ENCODE measurements at regions not wholly inside any gene's neighbourhood (a gene's known extent, or its start where the extent isn't known, plus 50 kb on each side); places are given as distances from the start of the nearest gene placed in this dataset.
A peak's percentile ranks its signal among the peaks of the same experiment; 100 is the strongest.

- TF ChIP-seq CTCF (IDR thresholded peaks at IDR 0.05), result no peak
- Histone ChIP-seq H3K36me3 (ENCODE audit: insufficient read depth in 1 of 2, low read depth in 1 of 2) (no peaks in the 10 kb centered on the region), H3K27ac (no peak overlapping the region), H3K27me3 (ENCODE audit: insufficient read depth in 3 of 3, low read length in 2 of 3) (peaks cover 0 to 9% (median 0%) of the 10 kb centered on the region in 3 donors), H3K9me3 (no peaks in the 10 kb centered on the region), H3K4me1 (no peaks in the 10 kb centered on the region), H3K4me3 (no peak overlapping the region)
- ATAC-seq, result no peak
- DNase-seq, result no peak
- WGBS, 3 donors, result 73 to 75% (median 74%) methylated on average over 9 of the region's 9 CpGs
- intact Hi-C loops (cut with DNase I), result no loop called here
Observed at GRCh38 chr16:22665048-22665797, 148.7 kb upstream of the HS3ST2 start.

DNA sequence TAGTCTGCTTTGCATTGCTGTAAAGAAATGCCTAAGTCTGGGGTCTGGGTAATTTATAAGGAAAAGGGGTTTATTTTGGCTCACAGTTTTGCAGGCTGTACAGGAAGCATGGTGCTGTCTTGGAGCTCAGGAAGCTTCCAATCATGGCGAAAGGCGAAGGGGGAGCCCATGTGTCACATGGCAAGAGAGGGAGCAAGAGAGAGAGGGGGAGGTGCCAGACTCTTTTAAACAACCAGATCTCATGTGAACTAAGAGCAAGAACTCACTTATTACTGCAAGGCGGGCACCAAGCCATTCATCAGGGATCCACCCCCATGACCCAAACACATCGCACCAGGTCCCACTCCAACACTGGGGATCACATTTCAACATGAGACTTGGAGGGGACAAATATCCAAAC, 148.2 kb upstream of the HS3ST2 start:
- intact Hi-C loops (cut with DNase I), result no loop called here
- Histone ChIP-seq H3K4me1 (no peaks in the 10 kb centered on the region), H3K27me3 (ENCODE audit: insufficient read depth in 3 of 3, low read length in 2 of 3) (peaks cover 0 to 9% (median 0%) of the 10 kb centered on the region in 3 donors), H3K36me3 (ENCODE audit: insufficient read depth in 1 of 2, low read depth in 1 of 2) (no peaks in the 10 kb centered on the region), H3K27ac (no peak overlapping the region), H3K9me3 (no peaks in the 10 kb centered on the region), H3K4me3 (no peak overlapping the region)
- no peak for ATAC-seq
- 51 to 61% (median 52%) methylated on average over 4 of the region's 4 CpGs for whole genome bisulfite sequencing, 3 donors
- DNase-seq, result no peak
- no peak for TF ChIP-seq CTCF (IDR thresholded peaks at IDR 0.05)

DNA sequence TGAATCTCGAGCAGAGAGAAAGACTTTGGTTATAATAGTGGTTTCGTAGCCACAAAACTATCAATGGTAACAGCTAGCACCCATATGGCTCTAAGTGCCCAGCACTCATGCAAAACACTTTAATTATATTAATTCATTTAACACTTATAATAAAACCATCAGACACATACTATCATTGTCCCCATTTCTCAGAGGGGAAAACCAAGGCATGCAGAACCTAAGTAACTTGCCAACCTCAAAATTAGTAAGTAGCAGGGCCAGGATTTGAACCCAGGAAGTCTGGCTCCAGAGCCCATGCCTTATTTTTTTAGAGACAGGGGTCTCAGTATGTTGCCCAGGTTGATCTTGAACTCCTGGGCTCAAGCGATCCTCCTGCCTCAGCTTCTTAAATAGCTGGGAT, 145.6 kb upstream of the HS3ST2 start:
- WGBS, 3 donors, result 84 to 92% (median 90%) methylated on average over 3 of the region's 3 CpGs
- no peak for ATAC-seq
- intact Hi-C loops (cut with DNase I), result no loop called here

GRCh38 chr16:22670044-22670536, 143.9 kb upstream of the HS3ST2 start:
- no peaks in the 10 kb centered on the region for H3K9me3 ChIP-seq
- WGBS, 3 donors, result 90 to 94% (median 92%) methylated on average over 8 of the region's 8 CpGs
- intact Hi-C loops (cut with DNase I), result no loop called here
- H3K27ac ChIP-seq, result no peak overlapping the region
- H3K4me1 ChIP-seq, result no peaks in the 10 kb centered on the region
- no peak overlapping the region for H3K4me3 ChIP-seq
- no peaks in the 10 kb centered on the region for H3K36me3 ChIP-seq (ENCODE audit: insufficient read depth in 1 of 2, low read depth in 1 of 2)
- ATAC-seq (peak in 2 of 4 donors; percentile 19 to 30), DNase-seq (no peak)
- TF ChIP-seq CTCF (IDR thresholded peaks at IDR 0.05), result no peak
- peaks cover 0 to 9% (median 0%) of the 10 kb centered on the region in 3 donors for H3K27me3 ChIP-seq (ENCODE audit: insufficient read depth in 3 of 3, low read length in 2 of 3)

More for the DNA sequence above, 145.6 kb upstream of the HS3ST2 start:
- no peaks in the 10 kb centered on the region for H3K36me3 ChIP-seq (ENCODE audit: insufficient read depth in 1 of 2, low read depth in 1 of 2)
- DNase-seq, result no peak
- no peak overlapping the region for H3K27ac ChIP-seq
- no peak for TF ChIP-seq CTCF (IDR thresholded peaks at IDR 0.05)
- no peak overlapping the region for H3K4me3 ChIP-seq
- no peaks in the 10 kb centered on the region for H3K4me1 ChIP-seq
- peaks cover 0 to 9% (median 0%) of the 10 kb centered on the region in 3 donors for H3K27me3 ChIP-seq (ENCODE audit: insufficient read depth in 3 of 3, low read length in 2 of 3)
- no peaks in the 10 kb centered on the region for H3K9me3 ChIP-seq
